ENCODE measurements at regions not wholly inside any gene's neighbourhood (a gene's known extent, or its start where the extent isn't known, plus 50 kb on each side); places are given as distances from the start of the nearest gene placed in this dataset.
A peak's percentile ranks its signal among the peaks of the same experiment; 100 is the strongest.
"Not testable (repeated sequence)": the region's sequence is repeated elsewhere in the genome, so short reads cannot be mapped to it uniquely, and the experiment has no call there.

DNA sequence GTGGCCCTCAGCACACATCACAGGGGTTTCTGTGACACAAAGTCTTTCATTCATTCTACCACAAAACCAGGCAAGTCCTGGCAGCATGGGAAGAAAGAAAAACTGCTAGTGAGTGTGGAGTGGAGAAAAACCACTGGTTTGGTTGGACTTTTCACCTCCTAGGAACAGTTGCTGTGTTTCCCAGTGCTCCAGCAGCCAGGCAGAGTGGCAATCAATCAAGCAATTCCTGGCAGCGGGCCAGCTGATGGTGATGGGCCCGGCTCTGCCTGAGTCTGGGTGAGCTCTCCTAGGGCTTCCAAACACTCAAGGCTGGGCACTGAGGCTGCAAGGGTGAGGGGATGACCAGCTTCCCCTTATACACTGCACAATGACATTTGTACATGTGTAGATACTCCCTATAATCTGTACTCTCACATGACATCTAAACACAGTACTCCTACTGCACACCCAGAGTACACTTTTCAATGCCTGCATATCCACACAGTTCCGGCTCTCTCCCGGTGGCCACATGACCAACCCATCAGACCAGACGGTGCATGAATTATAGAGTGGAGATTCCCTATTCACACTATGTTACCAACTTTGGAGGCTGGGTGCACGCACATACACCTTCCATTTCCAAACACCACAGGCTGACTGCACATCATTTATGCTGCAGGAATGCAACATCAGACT is 156.6 kb downstream of the UNC5CL start:
- no peak for DNase-seq

DNA sequence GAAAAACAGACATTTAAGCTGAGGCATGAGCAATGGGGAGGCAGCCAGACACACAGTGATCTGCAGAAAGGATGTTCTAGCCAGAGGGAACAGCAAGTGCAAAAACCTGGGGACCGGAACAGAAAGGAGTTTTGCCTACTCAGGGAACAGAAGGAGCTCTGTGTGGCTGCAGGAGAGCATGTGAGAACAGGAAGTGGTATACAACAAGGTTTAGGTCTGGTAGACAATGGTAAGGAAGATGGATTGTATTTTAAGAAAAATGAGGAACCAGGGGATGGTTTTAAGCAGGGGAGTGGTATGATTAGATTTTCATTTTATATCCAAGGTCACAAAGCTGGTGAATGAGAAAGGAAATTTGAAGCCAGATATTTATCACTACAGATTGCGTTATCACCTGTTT is 157.5 kb downstream of the UNC5CL start:
- DNase-seq, result no peak

DNA sequence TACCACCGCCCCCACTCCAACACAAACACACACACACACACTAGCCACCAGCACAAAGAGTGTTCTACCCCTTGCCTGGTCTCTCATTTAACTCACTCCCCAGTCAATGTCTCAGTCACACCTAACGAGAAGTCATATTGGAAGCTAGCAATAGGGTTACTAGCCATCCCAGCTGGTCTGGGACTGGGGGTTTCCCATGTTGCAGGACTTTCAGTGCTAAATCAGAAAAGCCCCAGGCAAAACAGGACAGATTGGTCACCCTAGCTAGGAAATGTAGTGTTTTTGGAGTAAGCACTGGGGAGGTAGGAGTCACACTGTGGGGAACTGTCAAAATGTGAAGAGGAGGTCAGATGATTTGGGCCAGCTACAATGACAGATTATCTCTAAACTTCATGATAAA is 158.1 kb downstream of the UNC5CL start:
- no peak for DNase-seq

DNA sequence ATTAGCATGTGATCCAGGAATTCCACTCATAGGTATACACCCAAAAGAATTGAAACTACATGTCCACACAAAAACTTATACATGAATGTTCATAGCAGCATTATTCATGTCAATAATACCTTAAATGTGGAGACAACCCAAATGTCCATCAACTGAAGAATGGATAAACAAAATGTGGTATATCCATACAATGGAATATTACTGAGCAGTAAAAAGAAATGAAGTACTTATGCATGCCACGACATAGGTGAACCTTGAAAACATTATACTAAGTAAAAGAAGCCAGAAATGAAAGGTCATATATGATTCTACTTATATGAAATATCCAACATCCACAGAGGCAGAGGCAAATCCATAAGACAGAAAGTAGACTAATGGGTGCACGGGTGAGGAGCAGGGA is 159.9 kb downstream of the UNC5CL start:
- no peak for DNase-seq

DNA sequence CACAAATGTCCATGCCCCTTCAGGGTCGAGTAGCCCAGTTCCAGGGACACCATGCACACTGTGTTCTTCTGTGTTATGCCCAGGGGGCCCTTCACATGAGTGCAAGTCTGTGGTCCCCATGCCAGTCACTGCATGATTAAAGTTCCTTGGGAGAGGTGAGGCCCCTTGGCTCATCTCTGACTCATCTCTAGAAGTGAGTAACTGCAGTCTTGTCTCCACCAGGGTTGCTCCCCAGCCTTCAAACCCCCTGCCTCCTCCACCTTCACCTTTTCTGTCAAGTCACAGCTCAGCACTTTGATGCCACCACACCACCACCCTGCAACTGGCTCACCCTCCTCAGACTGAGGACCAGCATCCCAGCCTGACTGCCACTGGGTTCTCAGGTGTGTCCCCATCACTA is 161.7 kb downstream of the UNC5CL start:
- DNase-seq, result no peak

DNA sequence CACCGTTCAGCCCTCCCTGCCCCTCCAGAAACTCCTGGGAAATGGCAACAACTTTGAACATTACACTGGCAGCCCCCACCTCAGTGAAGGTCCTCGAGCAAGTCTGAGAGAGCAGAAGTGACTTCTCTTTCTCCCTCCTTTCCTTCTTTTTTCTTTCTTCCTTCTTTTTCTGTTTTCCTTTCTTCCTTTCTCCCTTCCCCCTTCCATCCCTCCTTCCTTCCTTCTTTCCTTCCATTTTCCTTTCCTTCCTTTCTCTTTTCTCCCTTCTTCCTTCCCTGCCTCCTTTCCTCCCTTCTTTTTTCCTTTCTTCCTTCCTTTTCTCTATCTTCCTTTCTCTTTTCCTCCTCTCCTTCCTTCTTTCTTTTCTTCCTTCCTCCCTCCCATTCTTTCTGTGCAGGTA is 162.7 kb downstream of the UNC5CL start:
- DNase-seq, result no peak

DNA sequence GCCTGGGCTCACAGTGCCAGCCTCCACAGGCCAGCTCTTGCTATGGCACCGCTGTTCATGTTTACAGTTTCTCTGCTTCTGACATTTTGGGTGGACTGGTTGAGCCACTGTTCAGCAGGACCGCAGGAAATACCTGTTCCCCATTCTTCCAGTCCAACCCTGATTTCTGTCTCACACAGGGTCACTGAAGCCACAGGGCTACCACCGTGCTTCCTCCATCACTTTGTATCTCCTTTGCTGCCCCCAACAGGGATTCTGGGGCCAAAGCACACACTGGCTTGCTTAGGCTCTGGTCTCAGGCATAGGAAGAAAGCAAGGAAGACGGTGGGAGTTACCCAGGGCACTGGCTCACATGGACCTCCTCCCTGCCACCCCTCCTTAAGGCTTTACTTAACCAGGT is 164.5 kb downstream of the UNC5CL start:
- no peak for DNase-seq

DNA sequence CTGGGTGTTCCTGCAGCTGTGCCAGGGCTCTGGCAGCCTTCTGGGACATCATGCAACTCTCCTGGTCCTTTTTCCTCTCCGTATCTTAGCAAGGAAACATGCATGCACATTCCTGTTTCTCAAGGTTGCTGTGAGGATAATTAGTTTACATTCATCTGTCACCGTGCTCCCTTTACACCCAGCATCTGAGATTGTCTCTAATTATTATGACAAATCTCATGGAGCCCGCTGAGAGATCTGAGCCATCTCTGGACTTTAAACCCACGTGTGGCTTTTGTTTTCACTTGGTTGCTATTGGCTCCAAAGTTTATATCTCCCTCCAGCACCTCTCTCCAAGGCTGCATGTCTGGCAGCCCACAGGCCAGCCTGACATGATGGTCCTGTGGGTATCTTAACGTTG is 167.6 kb downstream of the UNC5CL start:
- no peak for DNase-seq

DNA sequence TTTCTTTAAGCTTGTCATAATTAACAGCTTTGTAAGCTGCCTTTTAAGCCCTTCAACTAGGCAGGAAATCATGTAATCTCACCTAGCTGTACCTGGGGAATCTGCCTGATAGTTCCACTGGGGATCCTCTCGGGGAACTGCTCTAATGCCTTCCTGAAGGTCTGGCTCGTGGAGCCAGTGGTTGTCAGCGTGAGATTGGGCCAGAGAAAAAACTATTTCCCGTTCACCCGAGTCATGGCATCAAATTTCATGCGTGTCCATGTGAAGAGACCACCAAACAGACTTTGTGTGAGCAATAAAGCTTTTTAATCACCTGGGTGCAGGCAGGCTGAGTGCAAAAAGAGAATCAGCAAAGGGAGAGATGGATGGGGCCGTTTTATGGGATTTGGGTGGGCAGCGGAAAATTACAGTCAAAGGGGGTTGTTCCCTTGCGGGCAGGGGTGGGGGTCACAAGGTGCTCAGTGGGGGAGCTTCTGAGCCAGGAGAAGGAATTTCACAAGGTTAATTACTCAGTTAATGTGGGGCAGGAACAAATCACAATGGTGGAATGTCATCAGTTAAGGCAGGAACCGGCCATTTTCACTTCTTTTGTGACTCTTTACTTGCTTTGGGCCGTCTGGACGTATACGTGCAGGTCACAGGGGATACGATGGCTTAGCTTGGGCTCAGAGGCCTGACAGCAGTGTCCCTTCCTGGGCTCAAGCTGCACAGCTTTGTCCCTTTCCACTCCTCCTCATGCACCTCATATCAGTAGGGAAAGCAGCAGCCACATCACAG is 170.7 kb downstream of the UNC5CL start:
- DNase-seq, result not testable (repeated sequence)

DNA sequence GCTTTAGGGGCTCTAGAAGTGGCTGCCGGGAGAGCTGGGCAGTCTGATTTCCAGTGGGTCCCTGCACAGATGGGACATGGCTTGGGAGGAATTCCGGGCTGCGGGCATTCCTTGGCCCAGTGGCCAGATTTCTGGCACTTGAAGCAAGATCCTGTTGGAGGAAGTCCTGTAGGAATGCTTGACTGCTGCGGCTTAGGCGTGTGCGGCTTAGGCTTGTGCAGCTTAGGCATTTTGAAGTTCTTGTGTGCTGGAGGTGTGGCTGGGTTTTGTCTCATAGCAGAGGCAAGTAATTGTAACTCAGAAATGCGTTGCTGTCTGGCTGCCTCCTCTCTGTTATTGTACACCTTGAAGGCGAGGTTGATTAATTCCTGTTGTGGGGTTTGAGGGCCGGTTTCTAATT is 171.5 kb downstream of the UNC5CL start:
- not testable (repeated sequence) for DNase-seq

DNA sequence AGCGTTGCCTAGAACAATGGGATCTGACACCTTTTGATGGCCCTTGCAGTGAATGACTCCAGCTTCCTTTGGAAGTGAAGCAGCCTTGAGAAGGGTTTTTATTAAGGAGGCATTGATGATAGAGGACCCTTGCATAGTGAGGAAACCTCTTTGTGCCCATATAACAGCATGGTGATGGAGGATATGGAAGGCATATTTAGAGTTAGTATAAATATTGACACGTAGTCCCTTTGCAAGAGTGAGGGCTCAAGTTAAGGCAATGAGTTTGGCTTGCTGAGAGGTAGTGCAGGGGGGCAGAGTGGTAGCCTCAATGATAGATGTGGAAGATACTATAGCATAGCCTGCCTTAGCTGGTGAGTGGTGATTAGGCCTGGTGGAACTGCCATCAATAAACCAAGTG is 173.8 kb downstream of the UNC5CL start:
- DNase-seq, result not testable (repeated sequence)

DNA sequence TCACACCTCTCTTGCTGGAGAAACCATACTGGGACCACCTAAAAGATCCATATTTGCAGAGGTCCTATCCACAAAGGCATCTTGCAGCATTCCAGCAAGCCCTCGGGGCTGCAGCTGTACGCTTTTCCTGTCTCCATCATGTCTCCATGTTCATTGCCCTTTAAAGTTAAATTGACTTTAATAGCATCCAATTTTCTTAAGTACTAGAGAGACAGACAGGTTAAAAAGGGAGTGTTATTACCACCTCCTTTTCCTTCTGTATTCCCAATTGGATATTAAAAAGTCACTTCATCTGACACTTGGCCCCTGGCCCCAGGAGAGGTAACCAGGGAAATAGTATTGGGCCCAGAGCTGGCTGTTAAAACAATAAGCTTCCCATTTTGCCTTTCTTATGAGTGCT is 178.6 kb downstream of the UNC5CL start:
- DNase-seq, result no peak

DNA sequence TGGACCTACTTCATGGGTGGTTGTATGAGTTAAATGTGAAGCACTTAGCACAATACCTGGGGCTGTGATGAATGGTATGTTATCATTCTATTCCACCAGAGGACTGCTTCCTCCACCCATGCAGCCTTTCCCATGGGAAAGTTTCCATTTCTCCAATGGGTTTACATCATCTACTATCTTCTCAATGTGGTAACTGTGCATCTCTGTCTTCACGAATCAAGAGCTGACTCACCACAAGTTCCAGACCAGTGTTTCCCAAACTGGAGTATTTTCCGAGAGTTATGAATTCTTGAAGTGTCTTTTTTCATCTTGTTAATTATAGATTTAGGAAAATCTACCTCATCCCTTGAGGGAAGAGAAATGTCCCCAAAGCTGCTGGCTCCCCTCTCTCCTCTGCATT is 182.8 kb downstream of the UNC5CL start:
- no peak for DNase-seq

DNA sequence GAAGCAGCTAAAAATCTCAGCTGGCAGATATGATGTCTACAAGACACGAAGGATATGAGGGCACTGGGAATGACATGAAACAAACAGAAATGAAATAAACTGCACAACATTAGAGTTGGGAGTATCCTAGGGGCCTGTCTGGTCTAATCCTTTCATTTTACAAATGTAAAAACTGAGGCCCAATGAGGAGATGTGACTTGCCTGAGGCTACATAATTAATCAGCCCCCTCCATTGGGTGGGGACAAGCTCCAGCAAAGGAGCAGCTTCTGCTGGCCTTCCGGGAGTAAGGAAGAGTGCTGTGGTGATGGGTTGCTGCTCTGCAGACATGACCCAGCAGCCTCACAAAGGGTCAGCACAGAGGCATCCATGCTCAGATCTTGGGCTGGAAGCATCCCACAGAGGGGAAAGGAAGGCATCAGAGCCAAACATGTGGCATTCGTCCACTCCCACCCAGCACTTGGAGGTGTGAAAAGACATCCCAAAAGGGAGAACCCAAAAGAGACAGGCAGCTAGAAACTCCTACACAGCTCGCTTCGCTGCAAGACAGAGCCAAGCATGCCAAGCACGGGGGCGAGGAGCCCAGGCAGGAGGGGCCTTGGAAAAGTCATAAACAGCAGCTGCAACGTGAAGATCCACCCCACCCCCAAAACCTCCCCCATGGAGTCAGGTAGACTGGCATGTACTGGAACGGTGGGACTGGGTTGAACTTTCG is 183.7 kb downstream of the UNC5CL start:
- DNase-seq, result no peak

DNA sequence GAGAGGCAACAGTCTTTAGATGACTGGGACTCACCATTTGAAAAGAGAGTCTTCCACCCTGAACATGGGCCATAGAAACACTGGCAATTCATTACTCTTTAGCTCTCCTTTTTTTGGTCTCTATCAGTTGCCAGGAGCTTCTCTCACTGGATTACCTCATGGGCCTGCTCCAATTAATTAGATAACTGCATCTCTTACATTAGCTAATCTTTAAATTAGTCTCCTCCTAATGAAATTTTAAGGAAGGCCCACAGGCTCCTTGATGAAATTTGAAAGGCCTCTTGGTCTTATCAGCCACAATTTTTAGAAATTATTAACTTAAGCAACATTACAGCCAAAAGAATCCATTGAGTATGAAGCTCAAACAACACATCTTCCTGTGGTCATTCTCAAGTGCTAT is 184.4 kb downstream of the UNC5CL start:
- DNase-seq, result no peak

DNA sequence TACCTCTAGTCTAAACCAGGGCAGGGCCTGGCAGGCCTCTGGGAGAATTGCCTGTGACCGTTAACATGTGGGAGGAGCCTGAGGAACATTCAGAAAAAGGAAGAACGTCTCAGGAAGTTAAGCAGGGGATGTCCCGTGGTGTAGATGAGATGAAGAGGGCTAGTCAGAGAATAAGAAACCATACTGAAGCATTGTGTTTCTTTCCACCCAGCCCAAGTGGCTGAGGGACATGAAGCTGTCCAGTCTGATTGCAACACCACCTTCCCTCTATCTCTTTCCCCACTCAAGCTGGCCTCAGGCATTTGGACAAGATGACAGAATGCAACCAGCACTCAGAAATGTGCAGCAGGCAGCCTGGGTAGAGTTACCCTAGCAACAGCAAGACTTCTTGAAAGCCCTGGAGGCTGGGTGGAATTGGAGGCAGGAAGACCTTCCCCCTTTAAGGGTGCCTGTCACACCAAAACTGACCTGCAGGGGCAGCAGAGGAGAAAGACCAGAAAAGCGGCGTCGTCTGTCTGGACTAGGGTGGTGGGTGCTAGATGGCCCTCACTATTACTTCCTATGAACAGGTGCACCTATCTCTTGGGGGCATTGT is 186.1 kb downstream of the UNC5CL start:
- DNase-seq, result peak; percentile 3

DNA sequence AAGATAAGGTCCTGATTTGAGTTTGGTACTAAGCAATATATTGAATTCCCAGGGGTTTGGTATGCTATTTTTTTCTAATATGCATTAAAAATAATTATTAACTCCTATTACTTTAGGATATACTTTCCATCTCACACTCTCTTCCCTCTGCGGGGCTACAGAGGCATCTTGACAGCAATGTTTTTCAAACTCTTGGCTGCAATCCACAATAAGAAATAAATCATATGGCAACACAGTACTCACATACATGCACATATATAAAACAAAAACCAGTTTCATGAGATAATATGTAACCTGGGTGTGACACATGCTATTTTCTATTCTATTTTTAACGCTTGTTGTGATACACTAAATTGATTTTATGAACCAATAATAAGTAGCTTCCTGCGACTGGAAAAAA is 189.5 kb downstream of the UNC5CL start:
- no peak for DNase-seq

DNA sequence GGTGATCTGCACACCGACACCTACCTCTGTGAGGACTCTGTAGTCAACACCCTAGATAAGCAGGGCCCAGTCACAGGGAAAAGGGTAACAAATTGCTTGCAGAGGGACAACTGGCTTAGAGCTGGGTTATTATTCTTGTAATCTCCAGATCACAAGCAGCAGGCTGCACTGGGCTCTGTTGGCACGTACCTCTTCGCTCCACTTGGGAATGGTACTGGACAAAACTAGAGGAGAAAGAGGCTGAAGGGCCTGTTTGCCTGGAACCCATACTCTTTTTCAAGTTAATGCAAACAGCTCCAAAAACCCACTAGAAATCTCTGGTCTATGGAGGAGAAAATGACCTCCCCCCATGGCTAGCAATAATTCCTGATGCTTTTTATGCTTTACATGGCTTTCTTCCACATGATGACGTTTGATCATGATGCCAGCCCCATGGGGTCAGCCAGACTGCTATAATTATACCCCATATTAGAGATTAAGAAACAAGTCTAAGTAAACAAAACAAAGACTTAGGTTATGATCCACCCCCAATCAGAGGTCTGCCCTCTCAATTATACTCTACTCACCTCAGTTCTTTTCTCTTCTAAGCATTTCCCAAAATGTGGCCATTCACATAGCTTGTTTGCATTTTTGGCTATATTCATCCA is 190.0 kb downstream of the UNC5CL start:
- no peak for DNase-seq

DNA sequence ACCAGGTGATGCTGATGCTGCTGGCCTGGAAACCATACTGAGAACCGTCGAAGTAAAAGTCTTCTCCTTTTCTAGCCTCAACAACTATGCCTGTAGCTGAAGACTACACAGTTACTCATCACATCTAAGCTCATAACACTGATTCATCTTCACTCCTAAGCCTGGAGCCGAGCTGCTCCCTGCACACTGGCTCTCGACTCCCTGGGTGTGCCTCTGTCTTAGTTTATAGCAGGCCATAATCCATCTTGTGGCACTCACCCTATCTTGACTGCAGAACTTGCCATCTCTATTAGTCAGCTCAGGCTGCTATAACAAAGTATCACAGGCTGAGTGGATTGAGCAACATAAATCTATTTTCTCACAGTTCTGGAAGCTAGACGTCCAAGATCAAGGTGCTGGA is 191.0 kb downstream of the UNC5CL start:
- DNase-seq, result no peak

DNA sequence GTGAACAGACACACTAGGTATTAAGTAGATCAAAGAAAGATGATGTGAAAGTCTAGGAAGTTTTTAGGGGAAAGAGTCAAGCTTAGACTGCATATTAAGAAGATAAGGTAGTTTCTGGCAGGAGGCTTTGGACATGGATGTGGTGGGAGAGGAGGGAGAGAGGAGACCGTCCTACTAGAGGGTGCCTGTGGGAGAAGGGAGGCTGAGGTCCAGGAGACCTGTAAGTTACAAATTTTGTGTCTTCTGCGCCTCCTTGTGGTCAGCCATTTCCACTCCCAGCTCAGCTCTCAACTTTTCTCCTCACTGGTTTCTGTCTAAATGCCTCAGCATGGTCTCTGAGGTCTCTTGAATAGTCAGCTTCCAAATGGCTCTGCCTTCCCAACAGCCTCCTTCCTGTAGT is 193.5 kb downstream of the UNC5CL start:
- peak; percentile 6 for DNase-seq

DNA sequence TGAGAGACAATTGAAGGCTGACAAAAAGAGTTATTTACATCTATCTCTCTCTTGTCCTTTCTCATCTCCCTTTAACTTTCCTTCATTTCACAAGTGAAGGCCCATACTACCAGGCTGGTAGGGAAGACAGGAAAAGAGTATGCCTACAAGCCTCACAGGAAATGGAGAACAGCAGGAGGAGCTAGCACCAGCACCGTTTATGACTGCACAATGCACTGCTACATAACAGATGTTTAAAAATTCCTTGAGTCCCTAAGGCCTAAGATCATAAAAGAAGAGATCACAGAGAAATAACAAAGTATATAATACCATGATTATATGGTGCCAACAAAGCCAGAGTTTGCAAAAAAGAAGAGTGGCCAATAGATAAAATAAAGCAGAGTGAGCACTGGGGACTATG is 194.8 kb downstream of the UNC5CL start:
- no peak for DNase-seq

DNA sequence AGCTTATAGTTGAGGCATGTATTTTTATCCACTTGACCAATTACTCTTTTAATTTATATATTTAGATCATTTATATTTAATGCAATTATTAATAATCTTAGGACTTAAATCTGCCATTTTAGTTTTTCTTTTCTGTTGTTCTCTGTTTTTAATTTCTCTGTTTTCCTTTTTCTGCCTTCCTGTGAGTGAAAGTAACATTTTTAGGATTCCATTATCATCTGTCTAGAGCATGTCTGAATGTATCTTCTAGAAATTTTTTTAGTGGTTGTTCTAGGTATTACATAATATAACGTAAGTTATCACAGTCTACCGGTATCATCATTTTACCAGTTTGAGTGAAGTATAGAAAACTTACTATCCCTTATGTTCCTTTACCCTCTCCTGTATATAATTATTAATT is 197.3 kb downstream of the UNC5CL start:
- no peak for DNase-seq

DNA sequence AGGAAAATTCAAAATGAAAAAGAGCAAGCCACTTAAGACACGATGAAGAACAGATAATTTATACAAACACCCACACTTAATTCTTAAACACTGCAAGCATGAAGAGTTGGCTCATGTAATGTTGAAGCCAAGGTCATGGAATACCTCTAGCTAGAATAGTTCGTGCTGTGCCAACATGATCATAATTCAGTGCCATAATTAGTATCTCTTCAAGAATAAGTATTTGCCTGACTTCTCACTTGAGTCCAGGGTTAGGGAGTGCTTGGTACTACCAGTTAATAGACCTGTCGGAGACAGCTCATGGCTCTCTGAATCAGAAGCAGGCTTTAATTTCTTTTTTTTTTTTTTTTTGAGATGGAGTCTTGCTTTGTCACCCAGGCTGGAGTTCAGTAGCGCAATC is 206.3 kb downstream of the UNC5CL start:
- no peak for DNase-seq

Measured in stimulated activated CD4-positive, alpha-beta T cell treated with anti-CD3 and anti-CD28 coated beads, Interleukin-12 subunit alpha, Interleukin-12 subunit beta, amount 100 ng/mL, for 4 hours (primary cell).